Tibial nerve (tissue), 4 donors: ENCODE measurements at regions not wholly inside any gene's neighbourhood (a gene's known extent, or its start where the extent isn't known, plus 50 kb on each side); places are given as distances from the start of the nearest gene placed in this dataset.

Source experiments
- DNase-seq, 2 donors: peaks; one replicate each; pipeline ENCODE4 v3.0.0-alpha.2; 2019; ENCODE audit warnings: low spot score in 2 of 2
- H3K27ac ChIP-seq, 4 donors: fragments of 200-600 bp; sonication (generic) in 3 of 4; one replicate each; pipeline ENCODE4 v1.5.1; 2017 to 2019; ENCODE audit warnings: mild to moderate bottlenecking in 1 of 4
- H3K27me3 ChIP-seq, 2 donors: fragments of 200-600 bp; sonication (generic) in 1 of 2; one replicate each; pipeline versions ENCODE4 v1.5.1 to v1.6.0; 2017 to 2019
- H3K36me3 ChIP-seq, 3 donors: fragments of 200-600 bp; sonication (generic); one replicate each; pipeline ENCODE4 v1.5.1; 2018 to 2019
- H3K4me1 ChIP-seq, 4 donors: fragments of 200-600 bp; sonication (generic) in 3 of 4; one replicate each; pipeline ENCODE4 v1.5.1; 2017 to 2019
- H3K4me3 ChIP-seq, 4 donors: fragments of 200-600 bp; sonication (generic) in 3 of 4; one replicate each; pipeline ENCODE4 v1.5.1; 2017 to 2019; ENCODE audit warnings: mild to moderate bottlenecking in 1 of 4, moderate library complexity in 1 of 4
- H3K9me3 ChIP-seq, 4 donors: fragments of 200-600 bp; sonication (generic) in 3 of 4; one replicate each; pipeline ENCODE4 v1.5.1; 2017 to 2019
- CTCF ChIP-seq, 5 experiments: fragments of 200-600 bp in 3 of 5; fragments of 450-650 bp in 2 of 5; sonication (generic) in 3 of 5; IDR thresholded peaks; one replicate each; pipeline ENCODE4 v1.5.1; 2016 to 2019; ENCODE audit warnings: antibody characterized with exemption in 5 of 5, mild to moderate bottlenecking in 3 of 5, moderate library complexity in 2 of 5
- EP300 ChIP-seq, 2 donors: sonication (generic); formaldehyde crosslinking; IDR thresholded peaks; one replicate each; pipeline ENCODE4 v1.6.1; 2017; ENCODE audit warnings: antibody characterized with exemption in 2 of 2, mild to moderate bottlenecking in 1 of 2
- POLR2A ChIP-seq, 2 donors: fragments of 450-650 bp; IDR thresholded peaks; one replicate each; pipeline ENCODE4 v1.6.1; 2017; ENCODE audit warnings: antibody characterized with exemption in 2 of 2, mild to moderate bottlenecking in 2 of 2, moderate library complexity in 2 of 2
- WGBS, 2 donors: methylation state at CpG; one replicate each; pipeline ENCODE4 v1.1.5; 2018; 5-methylcytosine and 5-hydroxymethylcytosine counted together

- H3K36me3 ChIP-seq = no peaks in the 10 kb centered on the region
- TF ChIP-seq EP300 (IDR thresholded peaks at IDR 0.05) (no peak), POLR2A (IDR thresholded peaks at IDR 0.05) (no peak), CTCF (IDR thresholded peaks at IDR 0.05) (peak; percentile 89 to 95 (median 91))
- H3K27ac ChIP-seq = no peak overlapping the region
- no peaks in the 10 kb centered on the region for H3K9me3 ChIP-seq
- 28% methylated on average over 29 of the region's 29 CpGs for WGBS, 2 donors
- no peaks in the 10 kb centered on the region for H3K4me1 ChIP-seq
- H3K27me3 ChIP-seq = peaks cover 0 to 27% of the 10 kb centered on the region in 2 donors
- H3K4me3 ChIP-seq = no peak overlapping the region
- peak; percentile 52 to 76 for DNase-seq
Observed at GRCh38 chr19:13588957-13589833, 82.9 kb upstream of the CACNA1A start.

GRCh38 chr19:13585512-13585911, 79.2 kb upstream of the CACNA1A start:
- no peaks in the 10 kb centered on the region for H3K9me3 ChIP-seq
- no peaks in the 10 kb centered on the region for H3K36me3 ChIP-seq
- no peak overlapping the region for H3K27ac ChIP-seq
- TF ChIP-seq EP300 (IDR thresholded peaks at IDR 0.05) (no peak), POLR2A (IDR thresholded peaks at IDR 0.05) (no peak), CTCF (IDR thresholded peaks at IDR 0.05) (no peak)
- no peak overlapping the region for H3K4me3 ChIP-seq
- H3K27me3 ChIP-seq = peaks cover 0 to 18% of the 10 kb centered on the region in 2 donors
- DNase-seq = no peak
- WGBS, 2 donors = 67 to 75% methylated on average over 3 of the region's 3 CpGs
- H3K4me1 ChIP-seq = no peaks in the 10 kb centered on the region

GRCh38 chr19:13583753-13584152, 77.5 kb upstream of the CACNA1A start:
- Histone ChIP-seq H3K4me1 (no peaks in the 10 kb centered on the region), H3K4me3 (no peak overlapping the region), H3K27ac (no peak overlapping the region), H3K27me3 (peaks cover 0 to 2% of the 10 kb centered on the region in 2 donors), H3K36me3 (no peaks in the 10 kb centered on the region), H3K9me3 (peaks cover 0 to 13% (median 0%) of the 10 kb centered on the region in 4 donors)
- TF ChIP-seq POLR2A (IDR thresholded peaks at IDR 0.05) (no peak), EP300 (IDR thresholded peaks at IDR 0.05) (no peak), CTCF (IDR thresholded peaks at IDR 0.05) (no peak)
- DNase-seq = no peak
- WGBS, 2 donors = 90 to 100% methylated on average over 1 of the region's 1 CpG

- no peak overlapping the region for H3K4me3 ChIP-seq
- no peaks in the 10 kb centered on the region for H3K27me3 ChIP-seq
- H3K36me3 ChIP-seq = no peaks in the 10 kb centered on the region
- no peak overlapping the region for H3K27ac ChIP-seq
- WGBS, 2 donors = 39 to 40% methylated on average over 3 of the region's 3 CpGs
- TF ChIP-seq CTCF (IDR thresholded peaks at IDR 0.05) (no peak), POLR2A (IDR thresholded peaks at IDR 0.05) (no peak), EP300 (IDR thresholded peaks at IDR 0.05) (no peak)
- DNase-seq = no peak
- H3K9me3 ChIP-seq = peaks cover 0 to 20% (median 0%) of the 10 kb centered on the region in 4 donors
- no peaks in the 10 kb centered on the region for H3K4me1 ChIP-seq
Observed at GRCh38 chr19:13583114-13583513, 76.8 kb upstream of the CACNA1A start.

GRCh38 chr19:13581576-13581975, 75.3 kb upstream of the CACNA1A start:
- Histone ChIP-seq H3K27ac (no peak overlapping the region), H3K9me3 (peaks cover 0 to 33% (median 1%) of the 10 kb centered on the region in 4 donors), H3K4me1 (no peaks in the 10 kb centered on the region), H3K36me3 (no peaks in the 10 kb centered on the region), H3K4me3 (no peak overlapping the region), H3K27me3 (no peaks in the 10 kb centered on the region)
- 92 to 94% methylated on average over 9 of the region's 9 CpGs for WGBS, 2 donors
- no peak for DNase-seq
- no peak for TF ChIP-seq EP300 (IDR thresholded peaks at IDR 0.05)
- no peak for TF ChIP-seq POLR2A (IDR thresholded peaks at IDR 0.05)
- no peak for TF ChIP-seq CTCF (IDR thresholded peaks at IDR 0.05)
